ENCODE measurements at regions not wholly inside any gene's neighbourhood (a gene's known extent, or its start where the extent isn't known, plus 50 kb on each side); places are given as distances from the start of the nearest gene placed in this dataset.
"Not testable (repeated sequence)": the region's sequence is repeated elsewhere in the genome, so short reads cannot be mapped to it uniquely, and the experiment has no call there.

GRCh38 chr2:89306869-89307637, 615.6 kb downstream of the RPIA start:
- intact Hi-C loops (cut with micrococcal nuclease); H3K4me1 Mint-ChIP-seq; DNase-seq; H4K20me1 ChIP-seq (ENCODE audit: insufficient read depth, low read length); H3K4me1 ChIP-seq (ENCODE audit: control insufficient read depth in 1 of 2, insufficient read depth in 2 of 2, low read length in 2 of 2); H3K79me2 ChIP-seq (ENCODE audit: insufficient read depth, low read length); H3K36me3 Mint-ChIP-seq; H3K4me3 ChIP-seq (replicated peaks in 1 of 3; ENCODE audit: low read depth in 2 of 3, low read length in 3 of 3); H3K27me3 ChIP-seq (ENCODE audit: control insufficient read depth in 2 of 2, insufficient read depth in 2 of 2, low read length in 2 of 2); H2AFZ ChIP-seq (ENCODE audit: insufficient read depth, low read depth, low read length, poor library complexity, severe bottlenecking); H3K4me2 ChIP-seq (replicated peaks; ENCODE audit: extremely low read depth, low read length, poor library complexity, severe bottlenecking); H3K27me3 Mint-ChIP-seq (ENCODE audit: low read depth in 3 of 3); H3K9me3 Mint-ChIP-seq; H3K27ac Mint-ChIP-seq; H3K4me3 Mint-ChIP-seq; H3K36me3 ChIP-seq (replicated peaks in 1 of 2; ENCODE audit: control insufficient read depth in 1 of 2, insufficient read depth in 2 of 2, low read length in 2 of 2); H3K27ac ChIP-seq (ENCODE audit: low read depth in 1 of 2, low read length in 2 of 2); H3K9me3 ChIP-seq (replicated peaks in 1 of 2; ENCODE audit: control insufficient read depth in 1 of 2, insufficient read depth in 1 of 2, low read length in 2 of 2); H3K9ac ChIP-seq (ENCODE audit: insufficient read depth, low read length, poor library complexity, severe bottlenecking): not testable (repeated sequence)
- no CpG with 5 or more reads among the region's 8 CpGs for WGBS (ENCODE audit: insufficient coverage)

- WGBS (ENCODE audit: insufficient coverage) = no CpG with 5 or more reads among the region's 6 CpGs
- H3K4me1 Mint-ChIP-seq; H3K27me3 ChIP-seq (ENCODE audit: control insufficient read depth in 2 of 2, insufficient read depth in 2 of 2, low read length in 2 of 2); H3K9ac ChIP-seq (ENCODE audit: insufficient read depth, low read length, poor library complexity, severe bottlenecking); H3K27me3 Mint-ChIP-seq (ENCODE audit: low read depth in 3 of 3); H3K9me3 Mint-ChIP-seq; H3K79me2 ChIP-seq (ENCODE audit: insufficient read depth, low read length); H4K20me1 ChIP-seq (ENCODE audit: insufficient read depth, low read length); intact Hi-C loops (cut with micrococcal nuclease); H3K36me3 Mint-ChIP-seq; H3K4me3 Mint-ChIP-seq; H3K27ac ChIP-seq (ENCODE audit: low read depth in 1 of 2, low read length in 2 of 2); DNase-seq; H3K9me3 ChIP-seq (replicated peaks in 1 of 2; ENCODE audit: control insufficient read depth in 1 of 2, insufficient read depth in 1 of 2, low read length in 2 of 2); H3K4me3 ChIP-seq (replicated peaks in 1 of 3; ENCODE audit: low read depth in 2 of 3, low read length in 3 of 3); H3K4me2 ChIP-seq (replicated peaks; ENCODE audit: extremely low read depth, low read length, poor library complexity, severe bottlenecking); H3K36me3 ChIP-seq (replicated peaks in 1 of 2; ENCODE audit: control insufficient read depth in 1 of 2, insufficient read depth in 2 of 2, low read length in 2 of 2); H2AFZ ChIP-seq (ENCODE audit: insufficient read depth, low read depth, low read length, poor library complexity, severe bottlenecking); H3K4me1 ChIP-seq (ENCODE audit: control insufficient read depth in 1 of 2, insufficient read depth in 2 of 2, low read length in 2 of 2); H3K27ac Mint-ChIP-seq: not testable (repeated sequence)
Observed at GRCh38 chr2:89318990-89319389, 627.5 kb downstream of the RPIA start.

DNA sequence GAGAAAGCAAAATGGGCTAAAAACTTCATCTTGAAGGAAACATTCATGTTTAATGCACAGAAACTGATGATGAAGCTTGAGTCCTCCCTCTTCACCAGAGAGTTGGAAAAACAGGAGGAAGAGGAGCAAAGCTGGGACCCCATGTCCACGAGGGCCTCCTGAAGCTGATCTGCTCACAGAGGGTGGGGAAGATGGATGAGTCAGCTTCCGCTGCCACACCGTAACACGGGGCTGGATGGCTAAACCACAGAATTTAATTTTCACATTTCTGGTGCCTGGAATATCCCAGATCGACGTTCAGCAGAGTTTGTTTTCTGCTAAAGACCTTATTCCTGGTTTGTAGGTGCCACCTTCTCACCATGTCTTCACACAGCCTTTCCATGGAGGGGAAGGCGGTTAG, 634.4 kb downstream of the RPIA start:
- H3K4me1 ChIP-seq (ENCODE audit: control insufficient read depth in 1 of 2, insufficient read depth in 2 of 2, low read length in 2 of 2); H4K20me1 ChIP-seq (ENCODE audit: insufficient read depth, low read length); DNase-seq; H3K36me3 ChIP-seq (replicated peaks in 1 of 2; ENCODE audit: control insufficient read depth in 1 of 2, insufficient read depth in 2 of 2, low read length in 2 of 2); H3K27me3 Mint-ChIP-seq (ENCODE audit: low read depth in 3 of 3); H3K4me3 ChIP-seq (replicated peaks in 1 of 3; ENCODE audit: low read depth in 2 of 3, low read length in 3 of 3); H3K9ac ChIP-seq (ENCODE audit: insufficient read depth, low read length, poor library complexity, severe bottlenecking); H2AFZ ChIP-seq (ENCODE audit: insufficient read depth, low read depth, low read length, poor library complexity, severe bottlenecking); intact Hi-C loops (cut with micrococcal nuclease); H3K9me3 Mint-ChIP-seq; H3K4me1 Mint-ChIP-seq; H3K9me3 ChIP-seq (replicated peaks in 1 of 2; ENCODE audit: control insufficient read depth in 1 of 2, insufficient read depth in 1 of 2, low read length in 2 of 2); H3K27ac Mint-ChIP-seq; H3K79me2 ChIP-seq (ENCODE audit: insufficient read depth, low read length); H3K27ac ChIP-seq (ENCODE audit: low read depth in 1 of 2, low read length in 2 of 2); H3K36me3 Mint-ChIP-seq; H3K27me3 ChIP-seq (ENCODE audit: control insufficient read depth in 2 of 2, insufficient read depth in 2 of 2, low read length in 2 of 2); H3K4me2 ChIP-seq (replicated peaks; ENCODE audit: extremely low read depth, low read length, poor library complexity, severe bottlenecking): not testable (repeated sequence)
- peak overlapping the region in 1 of 2 donors; percentile 26 for H3K4me3 Mint-ChIP-seq
- no CpG with 5 or more reads among the region's 7 CpGs for WGBS (ENCODE audit: insufficient coverage)

All from CD14-positive monocyte (primary cell).